Right kidney (tissue), 1 donor: ENCODE measurements at regions not wholly inside any gene's neighbourhood (a gene's known extent, or its start where the extent isn't known, plus 50 kb on each side); places are given as distances from the start of the nearest gene placed in this dataset.
"Not testable (repeated sequence)": the region's sequence is repeated elsewhere in the genome, so short reads cannot be mapped to it uniquely, and the experiment has no call there.

Source experiments
- DNase-seq: peaks from one replicate; pipeline ENCODE4 v3.0.0-alpha.2; 2016

- no peak for DNase-seq
These were observed 112.2 kb downstream of the C9orf152 start for GRCh38 chr9:110095776-110096175.

GRCh38 chr9:110096674-110097073, 111.3 kb downstream of the C9orf152 start:
- DNase-seq: not testable (repeated sequence)

GRCh38 chr9:110099236-110100095, 108.5 kb downstream of the C9orf152 start:
- no peak for DNase-seq

- peak; percentile 3 for DNase-seq
These were observed 106.3 kb downstream of the C9orf152 start for GRCh38 chr9:110101531-110102161.

GRCh38 chr9:110103257-110103656, 104.7 kb downstream of the C9orf152 start:
- DNase-seq: no peak

GRCh38 chr9:110104261-110104809, 103.6 kb downstream of the C9orf152 start:
- DNase-seq: peak; percentile 3

GRCh38 chr9:110105107-110105506, 102.9 kb downstream of the C9orf152 start:
- no peak for DNase-seq

GRCh38 chr9:110106661-110107060, 101.3 kb downstream of the C9orf152 start:
- no peak for DNase-seq

- no peak for DNase-seq
These were observed 98.4 kb downstream of the C9orf152 start for GRCh38 chr9:110109333-110110092.

GRCh38 chr9:110110154-110110553, 97.8 kb downstream of the C9orf152 start:
- no peak for DNase-seq

- DNase-seq: no peak
These were observed 96.1 kb downstream of the C9orf152 start for GRCh38 chr9:110111868-110112267.

GRCh38 chr9:110112792-110113191, 95.2 kb downstream of the C9orf152 start:
- DNase-seq: no peak

- DNase-seq: no peak
These were observed 93.7 kb downstream of the C9orf152 start for GRCh38 chr9:110114086-110114858.

- DNase-seq: no peak
These were observed 93.1 kb downstream of the C9orf152 start for GRCh38 chr9:110114859-110115201.

- DNase-seq: no peak
These were observed 92.6 kb downstream of the C9orf152 start for GRCh38 chr9:110115341-110115820.

- no peak for DNase-seq
These were observed 92.0 kb downstream of the C9orf152 start for GRCh38 chr9:110115826-110116542.

- no peak for DNase-seq
These were observed 91.4 kb downstream of the C9orf152 start for GRCh38 chr9:110116543-110116885.

- no peak for DNase-seq
These were observed 86.8 kb downstream of the C9orf152 start for GRCh38 chr9:110121170-110121569.

GRCh38 chr9:110123341-110124095, 84.4 kb downstream of the C9orf152 start:
- DNase-seq: no peak

GRCh38 chr9:110124439-110124838, 83.5 kb downstream of the C9orf152 start:
- no peak for DNase-seq
